HEK293T (cell line): ENCODE measurements at regions not wholly inside any gene's neighbourhood (a gene's known extent, or its start where the extent isn't known, plus 50 kb on each side); places are given as distances from the start of the nearest gene placed in this dataset.
"Not testable (repeated sequence)": the region's sequence is repeated elsewhere in the genome, so short reads cannot be mapped to it uniquely, and the experiment has no call there.

ENCODE experiments used
- CTCF ChIA-PET: fragments of 350-600 bp; formaldehyde crosslinking; extraction: SDS; loops from one replicate; lab custom pipeline; 2021; ENCODE audit warnings: antibody characterized with exemption, inconsistent platforms; lab: Yijun Ruan, JAX
- POLR2A ChIA-PET: fragments of 350-600 bp; formaldehyde crosslinking; extraction: SDS; loops from one replicate; lab custom pipeline; 2020; ENCODE audit warnings: antibody characterized with exemption, inconsistent platforms; lab: Yijun Ruan, JAX
- DNase-seq: peaks from one replicate; pipeline ENCODE4 v3.0.0; 2012; ENCODE audit warnings: mixed read lengths; ENCODE audit errors: extremely low spot score
- ARNT ChIP-seq: fragments of 450-650 bp; IDR thresholded peaks from 2 replicates; pipeline ENCODE4 v1.6.1; 2017; ENCODE audit warnings: mild to moderate bottlenecking
- BHLHE40 ChIP-seq: fragments of 450-650 bp; IDR thresholded peaks from 2 replicates; pipeline ENCODE4 v1.6.1; 2016; ENCODE audit warnings: mild to moderate bottlenecking, moderate library complexity, borderline replicate concordance
- CTBP1 ChIP-seq: fragments of 450-650 bp; IDR thresholded peaks from 2 replicates; pipeline ENCODE4 v1.6.1; 2016; ENCODE audit warnings: borderline replicate concordance
- ELF4 ChIP-seq: fragments of 450-650 bp; IDR thresholded peaks from 2 replicates; pipeline ENCODE4 v1.6.1; 2017; ENCODE audit warnings: antibody characterized with exemption
- FOXA1 ChIP-seq: fragments of 450-650 bp; IDR thresholded peaks from 2 replicates; pipeline ENCODE4 v1.6.1; 2016; ENCODE audit warnings: mild to moderate bottlenecking
- FOXK2 ChIP-seq: fragments of 450-650 bp; IDR thresholded peaks from 2 replicates; pipeline ENCODE4 v1.6.1; 2016; ENCODE audit warnings: mild to moderate bottlenecking
- FOXM1 ChIP-seq: fragments of 450-650 bp; IDR thresholded peaks from 2 replicates; pipeline ENCODE4 v1.6.1; 2017; ENCODE audit warnings: mild to moderate bottlenecking, borderline replicate concordance
- HDGF ChIP-seq: fragments of 450-650 bp; IDR thresholded peaks from 2 replicates; pipeline ENCODE4 v1.6.1; 2017; ENCODE audit warnings: antibody characterized with exemption, borderline replicate concordance
- L3MBTL2 ChIP-seq: fragments of 450-650 bp; conservative IDR thresholded peaks from 2 replicates; pipeline ENCODE4 v1.6.1; 2016; ENCODE audit warnings: mild to moderate bottlenecking
- LEF1 ChIP-seq: fragments of 450-650 bp; IDR thresholded peaks from 2 replicates; pipeline ENCODE4 v1.6.1; 2017; ENCODE audit warnings: mild to moderate bottlenecking, borderline replicate concordance
- NFRKB ChIP-seq: fragments of 450-650 bp; IDR thresholded peaks from 2 replicates; pipeline ENCODE4 v1.6.1; 2016; ENCODE audit warnings: mild to moderate bottlenecking, moderate library complexity
- SP1 ChIP-seq: fragments of 450-650 bp; IDR thresholded peaks from 2 replicates; pipeline ENCODE4 v1.6.1; 2017
- SUZ12 ChIP-seq: fragments of 450-650 bp; IDR thresholded peaks from 2 replicates; pipeline ENCODE4 v1.6.1; 2016; ENCODE audit warnings: mild to moderate bottlenecking
- TARDBP ChIP-seq: fragments of 450-650 bp; IDR thresholded peaks from 2 replicates; pipeline ENCODE4 v1.6.1; 2016
- ZNF384 ChIP-seq: fragments of 450-650 bp; IDR thresholded peaks from 2 replicates; pipeline ENCODE4 v1.6.1; 2016
- TF ChIP-seq, protein P1 (sequence below): fragments of 450-650 bp; IDR thresholded peaks from 2 replicates; pipeline ENCODE4 v1.6.1; 2016

DNA sequence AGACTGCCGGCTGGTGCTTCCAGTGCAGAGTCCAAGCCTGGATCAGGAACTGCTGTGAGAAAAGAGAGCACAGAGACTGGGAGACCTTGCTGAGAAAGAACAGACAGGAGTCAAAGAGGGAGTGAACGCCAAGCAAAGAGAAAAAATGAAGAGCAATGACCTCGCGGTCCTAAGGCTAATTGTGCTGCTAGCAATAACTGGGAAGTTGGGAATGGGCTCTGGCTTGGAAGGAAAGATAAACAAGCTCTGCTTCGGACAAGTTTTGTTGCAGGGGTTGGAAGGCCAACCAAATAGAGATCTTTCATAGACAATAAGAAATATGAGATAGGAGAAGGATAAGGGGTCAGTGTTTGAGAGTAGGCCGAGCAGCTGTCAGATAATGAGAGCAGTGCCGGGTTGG, 99.4 kb downstream of the TRIM43 start:
- POLR2A ChIA-PET, DNase-seq, CTCF ChIA-PET: not testable (repeated sequence)

DNA sequence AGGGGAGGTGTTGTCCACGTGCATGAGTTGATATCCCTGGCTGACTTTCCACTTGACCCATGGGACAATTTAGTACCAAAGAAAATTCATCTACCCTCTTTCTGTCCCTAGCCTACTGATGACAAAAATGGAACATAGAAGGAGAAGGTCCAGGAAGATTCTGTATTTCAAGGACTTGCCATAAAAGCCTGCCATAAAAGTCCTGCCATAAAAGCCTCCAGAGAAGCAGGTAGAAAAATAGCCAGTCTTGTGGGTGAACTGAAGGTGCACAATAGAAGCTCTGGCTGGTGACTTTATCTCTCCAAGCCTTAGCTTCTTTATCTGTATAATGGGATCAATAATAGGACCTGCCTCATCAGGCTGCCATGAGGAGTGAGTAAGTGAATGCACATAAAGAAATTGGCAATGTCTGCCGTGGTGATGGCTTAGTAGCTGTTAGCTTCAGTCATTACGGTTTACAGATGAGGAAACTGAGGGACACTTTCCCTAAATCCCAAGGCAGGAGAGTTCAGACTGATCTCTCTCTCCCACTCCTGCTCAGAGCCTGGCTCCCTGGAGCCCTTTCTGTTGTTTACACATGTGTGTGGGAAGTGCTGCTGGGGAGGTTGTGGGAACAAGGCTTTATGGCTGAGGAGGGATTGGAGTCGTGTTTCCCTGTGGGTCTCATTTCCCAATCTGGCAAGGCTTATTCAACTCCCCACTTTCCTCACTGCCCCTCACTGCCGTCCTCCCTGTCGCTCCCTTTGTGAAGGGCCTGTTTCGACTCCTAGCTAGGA, 101.5 kb downstream of the TRIM43 start:
- DNase-seq, POLR2A ChIA-PET, CTCF ChIA-PET: not testable (repeated sequence)

DNA sequence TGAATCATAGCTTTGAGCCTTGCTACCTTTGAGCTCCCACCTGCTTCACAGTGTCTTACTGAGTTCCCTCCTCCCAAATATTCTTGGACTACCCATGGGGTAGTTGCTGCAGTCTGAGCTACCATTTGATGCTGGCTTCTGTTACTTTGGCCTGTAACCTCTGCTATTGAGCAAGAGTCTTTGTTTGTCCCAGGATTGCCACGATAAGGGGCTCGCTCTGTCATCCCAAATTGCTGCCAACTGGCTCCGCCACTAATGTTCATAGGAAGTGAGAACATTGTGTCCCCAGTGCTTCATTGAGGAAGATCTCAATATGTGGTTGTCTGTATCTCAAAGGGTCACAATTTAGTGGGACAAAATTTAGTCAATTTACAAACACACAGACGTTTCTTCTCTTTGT, 103.8 kb downstream of the TRIM43 start:
- ChIA-PET POLR2A (no interaction called here), CTCF (no interaction called here)
- no peak for DNase-seq
- TF ChIP-seq BHLHE40, result no peak
- no peak for TF ChIP-seq ELF4
- no peak for TF ChIP-seq ARNT
- TF ChIP-seq CTBP1, result no peak
- no peak for TF ChIP-seq HDGF
- TF ChIP-seq FOXK2, result no peak
- TF ChIP-seq FOXM1, result no peak
- no peak for TF ChIP-seq NFRKB
- TF ChIP-seq, protein P1, sequence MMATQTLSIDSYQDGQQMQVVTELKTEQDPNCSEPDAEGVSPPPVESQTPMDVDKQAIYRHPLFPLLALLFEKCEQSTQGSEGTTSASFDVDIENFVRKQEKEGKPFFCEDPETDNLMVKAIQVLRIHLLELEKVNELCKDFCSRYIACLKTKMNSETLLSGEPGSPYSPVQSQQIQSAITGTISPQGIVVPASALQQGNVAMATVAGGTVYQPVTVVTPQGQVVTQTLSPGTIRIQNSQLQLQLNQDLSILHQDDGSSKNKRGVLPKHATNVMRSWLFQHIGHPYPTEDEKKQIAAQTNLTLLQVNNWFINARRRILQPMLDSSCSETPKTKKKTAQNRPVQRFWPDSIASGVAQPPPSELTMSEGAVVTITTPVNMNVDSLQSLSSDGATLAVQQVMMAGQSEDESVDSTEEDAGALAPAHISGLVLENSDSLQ, result no peak
- no peak for TF ChIP-seq FOXA1
- TF ChIP-seq LEF1, result no peak
- TF ChIP-seq SUZ12, result no peak
- TF ChIP-seq L3MBTL2, result no peak
- TF ChIP-seq TARDBP, result no peak

DNA sequence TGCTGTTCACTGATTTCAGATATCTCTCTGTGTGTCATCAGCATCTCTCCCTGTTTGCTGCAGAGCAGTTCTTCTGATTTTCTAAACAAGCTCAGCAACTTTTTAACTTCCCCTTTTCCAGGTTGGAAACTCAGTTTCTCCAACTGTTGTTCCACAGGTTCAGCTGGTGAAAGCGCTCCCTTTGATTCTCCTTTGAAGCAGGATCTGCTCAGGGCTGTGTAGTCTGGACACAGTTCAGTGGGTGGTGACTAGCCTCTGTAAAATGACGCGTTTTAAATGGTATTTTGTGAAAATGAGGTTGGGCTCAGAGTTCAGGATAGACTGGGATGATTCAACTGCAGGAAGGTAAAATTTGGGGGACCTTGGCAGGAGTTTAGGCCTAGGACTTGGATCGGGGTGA, 106.3 kb downstream of the TRIM43 start:
- CTCF ChIA-PET, result no interaction called here
- TF ChIP-seq CTBP1 (no peak), SP1 (no peak), HDGF (no peak), ARNT (no peak), ELF4 (no peak), ZNF384 (no peak), SUZ12 (no peak), LEF1 (no peak), TARDBP (no peak), BHLHE40 (no peak), L3MBTL2 (no peak), FOXM1 (no peak), NFRKB (no peak), FOXA1 (no peak), FOXK2 (no peak)
- TF ChIP-seq, protein P1, result no peak
- no peak for DNase-seq
- POLR2A ChIA-PET, result no interaction called here

DNA sequence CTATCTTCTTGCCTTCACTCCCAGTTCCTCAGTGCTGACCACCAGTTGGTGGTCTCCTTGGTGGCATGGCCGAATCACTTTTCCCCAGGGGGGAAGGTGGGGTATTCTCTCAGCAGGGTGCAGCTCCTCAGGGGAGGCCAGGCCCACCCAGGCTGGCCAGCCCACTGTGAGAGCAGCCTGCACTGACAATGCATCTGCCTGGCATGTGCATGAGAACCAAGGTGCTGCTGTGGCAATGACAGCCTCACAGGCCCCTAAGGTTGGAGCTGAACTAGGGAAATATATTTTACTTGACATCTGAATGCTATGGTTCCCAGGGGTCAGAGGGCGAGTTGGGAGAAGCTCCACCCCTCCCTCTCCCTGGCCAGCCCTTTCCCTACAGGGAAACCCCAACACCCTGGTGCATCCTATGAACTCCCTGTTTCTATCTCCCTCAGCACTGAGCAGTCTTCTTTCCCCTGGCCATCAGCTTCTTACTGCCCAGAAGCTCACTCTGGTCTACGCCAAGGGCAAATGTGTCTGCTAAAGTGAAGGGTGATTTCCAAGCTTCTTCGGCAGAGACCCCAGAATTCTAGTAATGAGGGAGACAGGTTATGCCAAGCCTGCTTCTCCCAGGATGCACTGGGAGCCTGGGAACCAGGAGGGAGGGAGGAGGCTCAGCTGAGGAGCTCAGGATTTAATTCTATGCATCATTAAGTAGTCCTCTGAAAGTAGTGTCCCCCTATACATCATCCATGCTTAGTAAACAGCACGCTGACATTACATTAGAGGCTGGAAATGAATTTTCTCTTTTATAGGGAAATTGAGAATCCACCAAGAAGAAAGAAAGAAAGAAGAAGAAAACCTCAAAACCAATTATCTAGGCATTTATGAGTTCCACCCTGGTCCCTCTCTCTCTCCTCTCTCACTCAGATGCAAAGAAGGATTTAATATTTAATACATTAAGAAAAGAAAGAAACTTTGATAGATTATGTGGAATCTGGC, 107.7 kb downstream of the TRIM43 start:
- CTCF ChIA-PET, POLR2A ChIA-PET, DNase-seq: not testable (repeated sequence)

DNA sequence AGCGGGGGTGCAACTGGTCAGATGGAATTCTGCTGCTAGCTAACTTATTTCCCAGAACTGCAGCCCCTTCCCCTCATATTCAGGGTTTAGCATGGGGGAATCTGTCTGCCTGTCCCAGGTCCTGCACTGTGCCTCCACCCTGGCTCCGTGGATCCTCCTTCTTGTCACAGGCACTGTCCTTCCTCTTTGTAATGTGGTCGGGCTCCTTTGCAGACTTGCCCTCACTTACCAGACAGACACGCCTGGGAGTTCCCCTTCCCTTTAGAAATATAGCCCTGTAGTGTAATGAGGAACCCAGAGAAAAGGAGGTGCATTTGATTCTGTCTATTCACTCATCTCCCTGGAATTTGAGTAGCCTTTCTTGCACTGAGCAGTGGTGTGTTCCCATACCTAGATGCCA, 108.7 kb downstream of the TRIM43 start:
- ChIA-PET CTCF (no interaction called here), POLR2A (no interaction called here)
- TF ChIP-seq CTBP1 (no peak), ARNT (no peak), FOXM1 (no peak), SUZ12 (no peak), LEF1 (no peak), BHLHE40 (no peak), ZNF384 (no peak), HDGF (no peak), NFRKB (no peak), ELF4 (no peak), FOXA1 (no peak), SP1 (no peak), TARDBP (no peak), FOXK2 (no peak), L3MBTL2 (no peak)
- TF ChIP-seq, protein P1, result no peak
- no peak for DNase-seq
